ENCODE measurements at regions not wholly inside any gene's neighbourhood (a gene's known extent, or its start where the extent isn't known, plus 50 kb on each side); places are given as distances from the start of the nearest gene placed in this dataset.

DNA sequence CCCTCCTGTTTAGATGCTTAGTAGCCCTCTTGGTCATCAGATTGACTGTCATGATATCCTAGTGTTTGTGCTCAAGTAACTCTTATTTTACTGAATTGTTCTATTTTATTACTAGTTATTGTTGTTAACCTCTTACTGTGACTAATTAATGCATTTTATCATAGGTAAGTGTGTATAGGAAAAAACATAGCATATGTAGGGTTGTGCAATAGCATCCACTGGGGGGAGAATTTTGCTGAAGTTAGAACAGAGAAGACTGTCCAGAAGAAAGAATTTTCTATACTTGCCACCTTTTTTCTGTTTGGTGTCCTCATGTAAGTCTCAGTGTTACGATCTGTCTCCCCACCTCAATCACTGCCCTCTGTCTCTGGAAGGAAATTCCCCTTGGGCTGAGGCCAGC, 177.4 kb downstream of the RPIA start:
- H3K4me3 Mint-ChIP-seq: no peak overlapping the region
- Histone ChIP-seq H3F3A (replicated peaks; ENCODE audit: low read depth) (no peaks in the 10 kb centered on the region), H4K20me1 (replicated peaks; ENCODE audit: insufficient read depth) (no peaks in the 10 kb centered on the region; the same call in 1 of the 2 replicates), H3K4me1 (ENCODE audit: insufficient read depth) (no peaks in the 10 kb centered on the region), H3K9me2 (ENCODE audit: insufficient read depth) (no peaks in the 10 kb centered on the region), H3K4me3 (no peak overlapping the region), H3K4me2 (no peak overlapping the region), H3K36me3 (ENCODE audit: insufficient read depth) (no peaks in the 10 kb centered on the region), H3K79me2 (replicated peaks; ENCODE audit: insufficient read depth) (no peaks in the 10 kb centered on the region), H3K27me3 (ENCODE audit: insufficient read depth) (no peaks in the 10 kb centered on the region), H2AFZ (no peak overlapping the region), H3K27ac (ENCODE audit: low read depth) (no peak overlapping the region)
- no peaks in the 10 kb centered on the region for H3K9me3 Mint-ChIP-seq
- no peak overlapping the region for H3K27ac Mint-ChIP-seq
- DNase-seq (ENCODE audit: low spot score) (no peak), ATAC-seq (no peak)
- no peaks in the 10 kb centered on the region for H3K36me3 Mint-ChIP-seq (ENCODE audit: low read depth)
- peaks cover 4% of the 10 kb centered on the region; the same call in 2 of the 3 replicates for H3K4me1 Mint-ChIP-seq
- H3K27me3 Mint-ChIP-seq (ENCODE audit: insufficient read depth, low read depth, poor library complexity): no peaks in the 10 kb centered on the region
- TF ChIP-seq ZNF331 (CRISPR knock-in tag; IDR thresholded peaks at IDR 0.05; ENCODE audit: low read depth) (no peak), NANOG (IDR thresholded peaks at IDR 0.05; ENCODE audit: borderline replicate concordance) (no peak), POLR2AphosphoS5 (IDR thresholded peaks at IDR 0.05; ENCODE audit: low read depth) (no peak), JUNB (IDR thresholded peaks at IDR 0.05; ENCODE audit: unreplicated experiment) (no peak), CREB1 (CRISPR knock-in tag; IDR thresholded peaks at IDR 0.05; ENCODE audit: low read depth) (no peak), STAT1 (IDR thresholded peaks at IDR 0.05; ENCODE audit: unreplicated experiment) (no peak), ZNF114 (CRISPR knock-in tag; IDR thresholded peaks at IDR 0.05) (no peak), EZH2phosphoT487 (IDR thresholded peaks at IDR 0.05; ENCODE audit: unreplicated experiment) (no peak), EZH2 (IDR thresholded peaks at IDR 0.05; ENCODE audit: low read depth, unreplicated experiment) (no peak)
- TF ChIP-seq, protein P1, sequence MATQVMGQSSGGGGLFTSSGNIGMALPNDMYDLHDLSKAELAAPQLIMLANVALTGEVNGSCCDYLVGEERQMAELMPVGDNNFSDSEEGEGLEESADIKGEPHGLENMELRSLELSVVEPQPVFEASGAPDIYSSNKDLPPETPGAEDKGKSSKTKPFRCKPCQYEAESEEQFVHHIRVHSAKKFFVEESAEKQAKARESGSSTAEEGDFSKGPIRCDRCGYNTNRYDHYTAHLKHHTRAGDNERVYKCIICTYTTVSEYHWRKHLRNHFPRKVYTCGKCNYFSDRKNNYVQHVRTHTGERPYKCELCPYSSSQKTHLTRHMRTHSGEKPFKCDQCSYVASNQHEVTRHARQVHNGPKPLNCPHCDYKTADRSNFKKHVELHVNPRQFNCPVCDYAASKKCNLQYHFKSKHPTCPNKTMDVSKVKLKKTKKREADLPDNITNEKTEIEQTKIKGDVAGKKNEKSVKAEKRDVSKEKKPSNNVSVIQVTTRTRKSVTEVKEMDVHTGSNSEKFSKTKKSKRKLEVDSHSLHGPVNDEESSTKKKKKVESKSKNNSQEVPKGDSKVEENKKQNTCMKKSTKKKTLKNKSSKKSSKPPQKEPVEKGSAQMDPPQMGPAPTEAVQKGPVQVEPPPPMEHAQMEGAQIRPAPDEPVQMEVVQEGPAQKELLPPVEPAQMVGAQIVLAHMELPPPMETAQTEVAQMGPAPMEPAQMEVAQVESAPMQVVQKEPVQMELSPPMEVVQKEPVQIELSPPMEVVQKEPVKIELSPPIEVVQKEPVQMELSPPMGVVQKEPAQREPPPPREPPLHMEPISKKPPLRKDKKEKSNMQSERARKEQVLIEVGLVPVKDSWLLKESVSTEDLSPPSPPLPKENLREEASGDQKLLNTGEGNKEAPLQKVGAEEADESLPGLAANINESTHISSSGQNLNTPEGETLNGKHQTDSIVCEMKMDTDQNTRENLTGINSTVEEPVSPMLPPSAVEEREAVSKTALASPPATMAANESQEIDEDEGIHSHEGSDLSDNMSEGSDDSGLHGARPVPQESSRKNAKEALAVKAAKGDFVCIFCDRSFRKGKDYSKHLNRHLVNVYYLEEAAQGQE (IDR thresholded peaks at IDR 0.05; ENCODE audit: unreplicated experiment): no peak
- TF ChIP-seq, protein P2, sequence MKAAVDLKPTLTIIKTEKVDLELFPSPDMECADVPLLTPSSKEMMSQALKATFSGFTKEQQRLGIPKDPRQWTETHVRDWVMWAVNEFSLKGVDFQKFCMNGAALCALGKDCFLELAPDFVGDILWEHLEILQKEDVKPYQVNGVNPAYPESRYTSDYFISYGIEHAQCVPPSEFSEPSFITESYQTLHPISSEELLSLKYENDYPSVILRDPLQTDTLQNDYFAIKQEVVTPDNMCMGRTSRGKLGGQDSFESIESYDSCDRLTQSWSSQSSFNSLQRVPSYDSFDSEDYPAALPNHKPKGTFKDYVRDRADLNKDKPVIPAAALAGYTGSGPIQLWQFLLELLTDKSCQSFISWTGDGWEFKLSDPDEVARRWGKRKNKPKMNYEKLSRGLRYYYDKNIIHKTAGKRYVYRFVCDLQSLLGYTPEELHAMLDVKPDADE (IDR thresholded peaks at IDR 0.05): no peak
- TF ChIP-seq, protein P3, sequence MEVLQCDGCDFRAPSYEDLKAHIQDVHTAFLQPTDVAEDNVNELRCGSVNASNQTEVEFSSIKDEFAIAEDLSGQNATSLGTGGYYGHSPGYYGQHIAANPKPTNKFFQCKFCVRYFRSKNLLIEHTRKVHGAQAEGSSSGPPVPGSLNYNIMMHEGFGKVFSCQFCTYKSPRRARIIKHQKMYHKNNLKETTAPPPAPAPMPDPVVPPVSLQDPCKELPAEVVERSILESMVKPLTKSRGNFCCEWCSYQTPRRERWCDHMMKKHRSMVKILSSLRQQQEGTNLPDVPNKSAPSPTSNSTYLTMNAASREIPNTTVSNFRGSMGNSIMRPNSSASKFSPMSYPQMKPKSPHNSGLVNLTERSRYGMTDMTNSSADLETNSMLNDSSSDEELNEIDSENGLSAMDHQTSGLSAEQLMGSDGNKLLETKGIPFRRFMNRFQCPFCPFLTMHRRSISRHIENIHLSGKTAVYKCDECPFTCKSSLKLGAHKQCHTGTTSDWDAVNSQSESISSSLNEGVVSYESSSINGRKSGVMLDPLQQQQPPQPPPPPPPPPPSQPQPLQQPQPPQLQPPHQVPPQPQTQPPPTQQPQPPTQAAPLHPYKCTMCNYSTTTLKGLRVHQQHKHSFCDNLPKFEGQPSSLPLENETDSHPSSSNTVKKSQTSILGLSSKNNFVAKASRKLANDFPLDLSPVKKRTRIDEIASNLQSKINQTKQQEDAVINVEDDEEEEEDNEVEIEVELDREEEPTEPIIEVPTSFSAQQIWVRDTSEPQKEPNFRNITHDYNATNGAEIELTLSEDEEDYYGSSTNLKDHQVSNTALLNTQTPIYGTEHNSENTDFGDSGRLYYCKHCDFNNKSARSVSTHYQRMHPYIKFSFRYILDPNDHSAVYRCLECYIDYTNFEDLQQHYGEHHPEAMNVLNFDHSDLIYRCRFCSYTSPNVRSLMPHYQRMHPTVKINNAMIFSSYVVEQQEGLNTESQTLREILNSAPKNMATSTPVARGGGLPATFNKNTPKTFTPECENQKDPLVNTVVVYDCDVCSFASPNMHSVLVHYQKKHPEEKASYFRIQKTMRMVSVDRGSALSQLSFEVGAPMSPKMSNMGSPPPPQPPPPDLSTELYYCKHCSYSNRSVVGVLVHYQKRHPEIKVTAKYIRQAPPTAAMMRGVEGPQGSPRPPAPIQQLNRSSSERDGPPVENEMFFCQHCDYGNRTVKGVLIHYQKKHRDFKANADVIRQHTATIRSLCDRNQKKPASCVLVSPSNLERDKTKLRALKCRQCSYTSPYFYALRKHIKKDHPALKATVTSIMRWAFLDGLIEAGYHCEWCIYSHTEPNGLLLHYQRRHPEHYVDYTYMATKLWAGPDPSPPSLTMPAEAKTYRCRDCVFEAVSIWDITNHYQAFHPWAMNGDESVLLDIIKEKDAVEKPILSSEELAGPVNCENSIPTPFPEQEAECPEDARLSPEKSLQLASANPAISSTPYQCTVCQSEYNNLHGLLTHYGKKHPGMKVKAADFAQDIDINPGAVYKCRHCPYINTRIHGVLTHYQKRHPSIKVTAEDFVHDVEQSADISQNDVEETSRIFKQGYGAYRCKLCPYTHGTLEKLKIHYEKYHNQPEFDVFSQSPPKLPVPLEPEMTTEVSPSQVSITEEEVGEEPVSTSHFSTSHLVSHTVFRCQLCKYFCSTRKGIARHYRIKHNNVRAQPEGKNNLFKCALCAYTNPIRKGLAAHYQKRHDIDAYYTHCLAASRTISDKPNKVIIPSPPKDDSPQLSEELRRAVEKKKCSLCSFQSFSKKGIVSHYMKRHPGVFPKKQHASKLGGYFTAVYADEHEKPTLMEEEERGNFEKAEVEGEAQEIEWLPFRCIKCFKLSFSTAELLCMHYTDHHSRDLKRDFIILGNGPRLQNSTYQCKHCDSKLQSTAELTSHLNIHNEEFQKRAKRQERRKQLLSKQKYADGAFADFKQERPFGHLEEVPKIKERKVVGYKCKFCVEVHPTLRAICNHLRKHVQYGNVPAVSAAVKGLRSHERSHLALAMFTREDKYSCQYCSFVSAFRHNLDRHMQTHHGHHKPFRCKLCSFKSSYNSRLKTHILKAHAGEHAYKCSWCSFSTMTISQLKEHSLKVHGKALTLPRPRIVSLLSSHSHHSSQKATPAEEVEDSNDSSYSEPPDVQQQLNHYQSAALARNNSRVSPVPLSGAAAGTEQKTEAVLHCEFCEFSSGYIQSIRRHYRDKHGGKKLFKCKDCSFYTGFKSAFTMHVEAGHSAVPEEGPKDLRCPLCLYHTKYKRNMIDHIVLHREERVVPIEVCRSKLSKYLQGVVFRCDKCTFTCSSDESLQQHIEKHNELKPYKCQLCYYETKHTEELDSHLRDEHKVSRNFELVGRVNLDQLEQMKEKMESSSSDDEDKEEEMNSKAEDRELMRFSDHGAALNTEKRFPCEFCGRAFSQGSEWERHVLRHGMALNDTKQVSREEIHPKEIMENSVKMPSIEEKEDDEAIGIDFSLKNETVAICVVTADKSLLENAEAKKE (CRISPR knock-in tag; IDR thresholded peaks at IDR 0.05): no peak
- TF ChIP-seq, protein P4, sequence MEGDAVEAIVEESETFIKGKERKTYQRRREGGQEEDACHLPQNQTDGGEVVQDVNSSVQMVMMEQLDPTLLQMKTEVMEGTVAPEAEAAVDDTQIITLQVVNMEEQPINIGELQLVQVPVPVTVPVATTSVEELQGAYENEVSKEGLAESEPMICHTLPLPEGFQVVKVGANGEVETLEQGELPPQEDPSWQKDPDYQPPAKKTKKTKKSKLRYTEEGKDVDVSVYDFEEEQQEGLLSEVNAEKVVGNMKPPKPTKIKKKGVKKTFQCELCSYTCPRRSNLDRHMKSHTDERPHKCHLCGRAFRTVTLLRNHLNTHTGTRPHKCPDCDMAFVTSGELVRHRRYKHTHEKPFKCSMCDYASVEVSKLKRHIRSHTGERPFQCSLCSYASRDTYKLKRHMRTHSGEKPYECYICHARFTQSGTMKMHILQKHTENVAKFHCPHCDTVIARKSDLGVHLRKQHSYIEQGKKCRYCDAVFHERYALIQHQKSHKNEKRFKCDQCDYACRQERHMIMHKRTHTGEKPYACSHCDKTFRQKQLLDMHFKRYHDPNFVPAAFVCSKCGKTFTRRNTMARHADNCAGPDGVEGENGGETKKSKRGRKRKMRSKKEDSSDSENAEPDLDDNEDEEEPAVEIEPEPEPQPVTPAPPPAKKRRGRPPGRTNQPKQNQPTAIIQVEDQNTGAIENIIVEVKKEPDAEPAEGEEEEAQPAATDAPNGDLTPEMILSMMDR (conservative IDR thresholded peaks at IDR 0.05; ENCODE audit: low read depth in 2 of 2): no peak
